GM21528 (cell line): ENCODE measurements at regions not wholly inside any gene's neighbourhood (a gene's known extent, or its start where the extent isn't known, plus 50 kb on each side); places are given as distances from the start of the nearest gene placed in this dataset.
"Not testable (repeated sequence)": the region's sequence is repeated elsewhere in the genome, so short reads cannot be mapped to it uniquely, and the experiment has no call there.

Source experiments
- ATAC-seq: cut with Tn5 transposase; IDR thresholded peaks from one replicate; pipeline ENCODE4 v1.9.1; 2021; ENCODE audit warnings: mild to moderate bottlenecking, moderate library complexity; ENCODE audit not compliant: unreplicated experiment, low FRiP score

DNA sequence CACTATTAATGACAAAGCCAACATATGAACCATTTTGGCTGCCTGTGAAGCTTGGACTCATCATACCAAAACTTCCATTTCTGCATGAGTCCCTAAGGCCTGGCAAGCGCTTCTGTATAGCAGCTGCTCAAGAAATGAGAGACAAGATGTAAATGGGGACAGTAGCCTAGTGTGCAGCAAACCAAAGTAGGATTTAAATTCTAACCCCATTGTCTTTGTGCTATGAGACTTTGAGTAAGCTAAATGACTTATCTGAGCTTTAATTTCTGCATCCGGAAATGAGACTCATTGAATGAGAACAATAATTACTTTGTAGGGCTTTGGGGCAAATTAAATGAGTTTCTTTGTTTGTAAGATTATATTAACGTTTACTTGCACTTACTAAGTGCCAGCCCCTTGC lies 536.4 kb upstream of the CDH7 start:
- ATAC-seq = no peak

DNA sequence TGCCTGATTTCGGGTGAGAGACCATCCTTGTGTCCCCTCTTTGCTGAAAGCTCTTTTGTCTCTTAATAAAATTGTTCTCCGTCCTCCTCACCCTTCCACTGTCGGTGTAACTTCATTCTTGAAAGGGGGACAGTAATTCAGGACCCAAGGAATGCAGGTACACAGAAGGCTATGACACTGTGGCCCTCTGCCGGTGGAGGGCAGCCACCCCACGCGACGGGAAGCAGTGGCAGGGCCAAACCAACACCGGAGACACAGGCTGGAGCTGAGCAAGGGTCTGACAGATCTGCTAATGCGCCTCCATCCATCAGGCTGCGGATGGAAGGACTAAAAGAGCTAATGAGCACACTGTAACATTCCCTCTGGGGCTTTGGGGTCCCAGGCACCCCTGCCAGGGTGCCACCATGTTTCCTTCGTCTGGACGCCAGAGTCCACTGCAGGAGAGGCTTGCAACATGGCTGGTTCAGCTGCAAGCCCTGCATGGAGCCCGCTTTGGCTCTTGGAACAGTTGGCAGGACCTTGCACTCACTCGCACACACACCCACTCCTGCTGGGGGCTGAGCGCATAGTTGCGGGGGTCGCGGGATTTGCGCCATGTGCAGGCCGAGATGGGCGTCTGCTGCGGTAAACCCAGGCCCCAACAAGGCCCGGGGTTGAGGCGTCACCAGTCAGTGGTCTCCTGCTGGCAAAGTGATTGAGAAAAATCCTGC lies 544.1 kb upstream of the CDH7 start:
- ATAC-seq = no peak

DNA sequence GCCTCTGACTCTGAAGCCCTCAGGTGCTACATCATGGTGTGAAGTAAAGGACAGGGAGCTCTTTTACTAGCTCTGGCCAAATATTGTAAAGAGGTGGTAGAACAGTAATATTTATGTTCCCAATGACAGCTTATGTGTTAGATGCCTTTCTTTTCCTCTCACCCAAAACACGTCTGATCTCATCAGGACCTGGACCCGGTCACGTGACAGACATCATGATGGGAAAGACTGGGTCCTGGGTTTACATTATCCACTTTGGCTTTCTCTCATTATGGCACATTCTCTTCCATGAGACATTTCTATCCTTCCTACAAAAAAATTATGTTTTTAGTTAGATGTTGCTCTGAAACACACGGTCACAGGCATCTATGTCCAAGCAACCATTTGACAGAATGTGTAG lies 548.7 kb upstream of the CDH7 start:
- no peak for ATAC-seq

DNA sequence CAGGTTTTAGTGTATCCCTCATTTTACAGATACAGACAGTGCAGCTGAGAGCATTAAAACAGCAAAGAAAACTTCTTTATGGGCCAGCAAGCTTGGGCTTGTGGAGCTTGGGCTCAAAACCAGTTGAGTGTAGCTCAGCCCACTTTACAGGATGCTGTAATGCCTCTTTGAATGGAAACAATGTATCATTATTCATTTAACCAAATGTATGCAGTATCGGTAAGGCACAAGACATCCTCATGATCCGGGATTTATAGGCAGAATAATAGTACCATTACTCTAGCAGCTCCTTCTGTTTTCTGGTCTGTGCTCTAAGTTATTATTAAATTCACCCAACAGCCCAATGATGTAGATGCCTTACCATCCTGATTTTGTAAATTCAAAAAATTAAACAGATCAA lies 575.1 kb upstream of the CDH7 start:
- no peak for ATAC-seq

DNA sequence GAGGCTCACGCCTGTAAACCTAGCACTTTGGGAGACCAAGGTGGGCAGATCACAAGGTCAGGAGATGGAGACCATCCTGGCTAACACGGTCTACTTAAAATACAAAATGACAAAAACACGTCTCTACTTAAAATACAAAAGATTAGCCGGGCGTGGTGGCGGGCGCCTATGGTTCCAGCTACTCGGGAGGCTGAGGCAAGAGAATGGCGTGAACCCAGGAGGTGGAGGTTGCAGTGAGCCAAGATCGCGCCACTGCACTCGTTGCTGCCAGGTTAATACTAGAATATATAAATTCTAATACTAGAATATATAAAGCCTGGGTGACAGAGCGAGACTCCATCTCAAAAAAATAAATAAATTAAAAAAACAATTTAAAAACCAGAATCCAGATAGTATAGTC lies 588.7 kb upstream of the CDH7 start:
- ATAC-seq = not testable (repeated sequence)

DNA sequence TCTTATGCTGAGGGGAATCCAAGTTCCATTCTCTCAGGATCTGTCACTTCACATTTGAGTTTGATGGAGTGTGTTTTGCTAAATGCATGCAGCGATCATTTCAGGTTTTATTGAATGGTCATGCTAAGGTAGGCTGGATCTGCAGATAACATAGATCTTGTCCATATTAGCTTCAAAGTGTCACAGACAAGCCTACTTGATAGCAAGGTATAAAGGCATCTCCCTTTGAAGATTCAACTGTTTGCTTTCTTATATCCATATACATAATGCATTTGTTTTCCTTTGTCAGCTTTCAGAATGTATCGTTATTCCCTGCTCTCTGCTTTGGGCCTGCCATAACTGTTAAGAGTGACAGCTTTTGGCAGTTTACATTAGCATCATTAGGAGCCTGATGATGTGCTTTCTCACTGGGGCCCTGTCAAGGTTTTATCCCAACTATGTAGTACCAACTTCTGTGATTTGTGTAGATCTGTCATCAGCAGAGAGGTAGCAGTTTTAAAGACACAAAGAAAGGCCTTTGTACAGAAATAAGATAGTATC lies 604.3 kb upstream of the CDH7 start:
- ATAC-seq = no peak

DNA sequence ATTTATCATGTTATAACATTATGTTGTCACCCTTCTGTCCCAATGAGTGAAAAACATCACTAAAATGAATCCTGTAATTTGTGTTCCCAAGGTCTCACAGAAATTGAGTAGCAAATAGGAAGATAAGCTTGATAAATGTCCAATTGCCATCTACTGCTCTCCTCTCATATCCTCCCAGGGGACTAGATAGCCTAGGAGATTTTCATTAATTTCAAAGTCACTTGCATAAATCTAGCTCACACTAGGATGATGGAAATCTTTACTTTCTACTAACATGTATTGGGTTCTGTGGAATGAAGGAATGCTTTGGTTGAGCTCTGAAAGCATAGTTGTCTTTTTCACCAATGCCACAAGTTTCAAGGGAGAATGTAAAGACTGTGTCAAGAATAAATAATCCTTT lies 605.5 kb upstream of the CDH7 start:
- ATAC-seq = no peak

DNA sequence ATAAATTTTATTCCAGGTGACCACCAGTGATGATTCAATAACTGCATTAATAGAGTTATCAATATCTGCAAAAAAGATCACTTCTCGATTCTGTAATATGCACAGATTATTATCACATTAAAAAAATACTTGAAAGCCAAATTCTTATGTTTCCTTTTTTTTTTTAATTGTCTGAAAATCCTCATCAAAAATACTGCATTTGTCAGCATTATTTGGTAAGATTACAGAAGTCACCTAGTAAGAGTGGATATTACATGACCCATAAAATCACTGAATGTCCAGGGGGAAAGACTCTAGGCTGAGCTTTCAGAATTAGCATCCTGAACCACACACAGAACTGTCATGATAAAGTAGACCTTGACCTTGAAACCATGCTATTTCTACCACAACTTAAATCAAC lies 617.2 kb upstream of the CDH7 start:
- no peak for ATAC-seq

DNA sequence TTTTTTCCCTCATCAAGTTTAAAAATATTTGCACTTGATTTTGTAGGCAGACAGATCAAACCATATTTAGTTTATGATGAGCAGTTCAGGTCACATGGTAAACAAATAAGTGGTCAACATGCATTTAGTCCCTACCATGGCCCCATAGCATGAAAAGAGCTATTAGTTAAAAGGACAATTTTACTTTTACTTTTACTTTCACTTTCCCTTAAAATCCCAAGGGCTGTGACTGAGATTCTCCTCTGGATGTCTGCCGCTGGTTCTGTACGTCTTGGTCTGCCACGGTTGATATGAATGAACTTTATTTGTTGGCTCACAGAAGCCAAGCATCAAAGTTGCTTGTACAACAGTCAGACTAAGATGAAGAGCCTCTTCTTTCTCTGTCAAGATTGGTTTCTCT lies 626.2 kb upstream of the CDH7 start:
- no peak for ATAC-seq

DNA sequence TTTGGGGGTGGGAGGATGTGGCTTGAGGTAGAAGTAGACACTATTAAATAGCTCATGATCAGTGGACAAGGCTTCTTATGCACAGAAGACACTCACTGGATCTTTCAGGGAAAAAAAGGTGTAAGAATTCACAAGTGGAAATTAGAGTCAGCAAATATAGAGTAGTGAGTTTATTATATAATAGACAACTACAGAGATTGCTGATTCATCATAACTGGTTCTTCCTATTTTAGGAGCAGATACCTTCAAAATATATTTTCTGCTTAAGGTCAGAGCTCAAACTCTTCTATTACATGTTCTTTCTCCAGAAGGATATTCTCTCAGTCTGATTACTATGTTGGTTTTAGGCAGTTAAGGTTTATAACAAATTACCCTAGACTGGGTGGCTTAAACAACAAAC lies 646.9 kb upstream of the CDH7 start:
- no peak for ATAC-seq

DNA sequence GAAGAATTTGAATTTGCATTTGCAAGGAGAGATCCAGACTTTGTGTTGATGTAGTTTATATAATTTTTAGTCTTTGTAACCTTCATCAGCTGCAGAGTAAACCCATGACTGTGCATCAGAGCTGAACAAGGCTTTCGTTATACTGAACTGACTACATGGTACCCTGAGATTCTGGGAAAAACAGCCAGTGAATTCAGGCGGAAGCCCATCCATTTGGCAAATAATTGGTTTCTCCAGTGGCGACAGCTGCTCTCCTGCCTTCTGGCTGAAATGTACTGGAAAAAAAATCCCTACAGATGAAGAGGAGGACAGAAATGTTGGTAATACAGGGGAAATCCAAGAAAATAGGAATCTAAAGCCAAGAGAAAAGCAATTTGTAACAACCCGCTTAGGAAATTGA lies 657.5 kb upstream of the CDH7 start:
- ATAC-seq = no peak

DNA sequence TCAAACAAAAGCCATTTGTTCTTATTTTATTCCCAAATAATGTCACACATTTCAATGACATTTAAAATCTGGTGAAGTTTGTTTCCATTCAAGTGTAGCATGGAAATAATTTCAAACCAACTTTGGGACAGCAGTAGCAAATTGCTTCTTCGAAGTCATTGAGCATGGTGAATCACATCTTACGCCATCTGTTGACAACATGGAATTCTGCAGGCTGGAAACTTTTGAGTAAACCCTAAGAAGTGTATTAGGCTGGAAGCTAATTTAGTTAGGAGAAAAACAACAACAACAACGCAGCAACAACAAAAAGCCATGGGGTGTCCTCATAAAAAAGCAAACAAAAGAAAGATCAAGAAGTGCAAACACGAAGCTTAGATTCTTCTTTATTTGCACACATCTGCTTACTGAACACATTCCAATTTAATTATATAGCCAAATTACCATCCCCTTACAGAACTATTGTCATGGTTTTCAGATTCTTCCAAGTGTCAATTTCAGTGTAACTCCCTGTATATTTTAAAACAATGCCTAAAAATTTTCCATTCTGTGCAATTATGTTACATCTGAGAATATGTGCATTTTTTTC lies 659.0 kb upstream of the CDH7 start:
- ATAC-seq = no peak

DNA sequence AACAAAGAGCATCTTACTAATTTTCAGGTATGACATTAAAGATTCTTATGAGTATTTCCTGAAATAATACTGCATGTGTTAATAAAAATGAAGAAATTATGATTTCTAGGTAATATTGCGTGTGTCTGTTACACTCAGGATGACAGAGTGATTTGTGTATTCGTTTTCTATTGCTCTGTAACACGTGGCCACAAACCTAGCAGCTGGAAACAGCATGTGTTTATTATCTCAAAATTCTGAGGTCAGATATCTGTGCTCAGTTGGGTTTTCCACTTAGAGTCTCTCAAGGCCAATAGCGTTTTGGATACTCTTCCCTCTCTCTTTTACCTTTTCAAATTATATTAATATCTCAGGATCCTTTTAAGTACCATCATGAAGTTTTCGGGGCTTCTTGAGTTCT lies 667.9 kb upstream of the CDH7 start:
- ATAC-seq = no peak

DNA sequence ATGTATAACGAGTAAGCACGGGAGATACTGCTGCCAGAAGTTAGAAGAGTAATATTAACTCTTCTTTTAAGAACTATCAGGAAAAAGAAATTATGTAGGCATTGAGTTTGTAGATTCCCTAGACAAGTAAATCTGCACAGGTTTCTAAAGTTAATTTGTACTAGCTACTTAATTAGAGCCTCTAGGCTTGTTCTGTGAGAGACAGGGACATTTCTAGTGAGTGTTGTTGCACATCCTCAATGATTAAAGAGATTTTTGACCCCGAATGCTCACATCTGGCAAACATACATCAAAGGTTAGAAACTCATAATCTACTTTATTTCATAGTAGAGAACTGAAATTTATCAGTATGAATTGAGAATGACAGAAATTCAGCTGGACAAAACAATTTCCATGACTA lies 669.0 kb upstream of the CDH7 start:
- no peak for ATAC-seq

DNA sequence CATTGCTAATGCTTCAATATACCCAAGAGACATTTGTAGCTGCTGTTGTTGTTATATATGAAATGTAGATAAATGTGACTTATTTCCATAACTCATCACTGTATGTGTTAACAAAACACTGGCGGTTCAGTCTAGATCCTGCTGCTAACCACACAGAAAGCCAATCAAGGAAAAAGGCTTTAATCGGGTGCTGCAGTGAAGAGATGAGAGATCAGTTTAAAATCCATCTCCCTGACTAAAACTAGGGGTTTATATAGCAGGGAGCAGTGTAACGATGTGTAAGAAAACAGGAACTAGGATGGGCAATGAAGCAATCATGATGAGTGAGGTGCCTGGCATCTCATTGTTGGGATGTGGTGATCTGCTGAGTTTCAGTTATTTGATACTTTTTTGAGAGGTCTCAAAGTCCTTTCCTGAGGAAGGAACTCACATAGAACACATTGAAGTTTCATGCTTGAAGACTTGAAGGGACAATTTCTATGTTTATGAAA lies 677.7 kb upstream of the CDH7 start:
- ATAC-seq = no peak

DNA sequence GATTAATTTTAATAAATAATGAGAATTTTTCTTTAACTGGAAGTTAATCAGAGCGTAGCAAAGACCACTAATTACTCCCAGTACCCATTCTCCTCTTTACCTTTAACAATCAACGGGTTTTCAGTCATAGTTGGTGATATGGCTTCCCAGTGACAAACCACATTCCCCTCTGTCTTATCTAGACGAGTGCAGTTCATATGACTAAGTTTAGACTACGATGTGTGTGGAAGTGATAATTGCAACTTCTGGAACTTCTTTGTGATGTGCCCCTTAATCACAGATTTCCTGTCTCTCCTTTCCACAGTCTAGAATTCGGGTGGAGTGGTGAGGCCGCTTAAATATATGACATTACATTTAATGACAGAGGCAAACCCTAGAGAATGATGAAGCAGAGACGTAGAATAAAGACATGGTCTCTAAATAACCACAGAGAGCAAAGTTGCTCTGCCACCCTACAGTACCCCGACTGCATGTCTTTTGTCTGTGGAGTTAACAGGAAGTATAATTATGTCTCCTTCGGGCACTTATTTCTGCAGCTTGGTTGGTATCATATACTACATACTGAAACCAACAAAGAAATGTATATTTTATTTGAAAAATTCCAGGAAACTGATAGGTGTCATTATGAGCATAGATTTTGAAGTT lies 693.3 kb upstream of the CDH7 start:
- no peak for ATAC-seq

DNA sequence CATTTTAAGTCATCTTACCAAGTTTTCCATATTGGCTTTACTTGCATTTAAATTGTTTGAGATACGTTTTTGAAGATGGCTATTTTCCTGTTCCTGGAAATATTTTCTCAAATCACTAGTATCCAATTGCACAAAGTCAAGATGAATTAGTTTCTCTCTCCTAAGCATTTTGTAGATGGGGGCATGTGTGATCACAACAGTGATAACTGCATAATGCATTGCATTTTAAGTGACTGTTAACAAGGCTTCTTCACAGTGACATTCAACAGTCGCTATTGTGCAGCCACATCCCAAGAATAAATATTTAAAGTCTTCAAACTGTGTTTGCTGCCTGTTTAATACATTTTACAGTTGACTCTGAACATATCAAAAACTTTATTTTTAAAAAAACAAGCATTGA lies 694.2 kb upstream of the CDH7 start:
- ATAC-seq = no peak

DNA sequence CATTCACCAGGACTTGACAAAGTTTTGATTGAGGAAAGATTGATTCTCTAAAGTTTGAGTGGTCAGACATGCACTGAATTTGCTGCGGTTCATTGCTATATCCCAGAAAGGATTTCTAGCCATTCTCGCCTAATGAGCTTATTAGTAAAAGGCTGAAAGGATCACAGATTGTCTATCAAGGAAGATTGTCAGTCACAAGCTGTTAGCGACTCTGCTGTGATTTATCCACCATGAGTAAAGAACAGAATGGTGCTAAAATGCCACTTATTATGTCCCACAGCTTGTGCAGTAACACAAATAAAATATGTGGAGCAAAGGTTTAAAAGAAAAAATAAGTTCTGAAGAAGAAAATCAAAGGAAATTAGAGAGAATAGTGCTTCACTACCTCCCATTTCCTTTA lies 701.2 kb upstream of the CDH7 start:
- ATAC-seq = no peak

DNA sequence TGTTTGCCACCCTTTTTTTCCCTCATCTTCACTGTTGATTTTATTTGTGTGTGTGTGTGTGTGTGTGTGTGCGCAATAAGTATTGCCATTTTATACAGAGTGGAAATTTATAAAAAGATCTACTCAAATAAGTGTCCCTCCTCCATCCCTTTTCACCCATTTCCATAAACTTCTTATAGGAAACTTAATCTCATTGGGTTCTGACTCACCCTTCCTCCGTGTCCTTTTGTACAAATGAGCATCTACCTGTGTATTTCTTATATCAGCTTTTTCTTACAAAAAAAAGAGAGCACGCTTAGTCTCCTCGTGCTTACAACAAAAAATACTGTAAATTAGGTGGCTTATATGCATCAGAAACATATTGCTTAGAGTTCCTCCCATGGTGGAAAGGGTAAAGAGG lies 711.2 kb upstream of the CDH7 start:
- ATAC-seq = no peak

DNA sequence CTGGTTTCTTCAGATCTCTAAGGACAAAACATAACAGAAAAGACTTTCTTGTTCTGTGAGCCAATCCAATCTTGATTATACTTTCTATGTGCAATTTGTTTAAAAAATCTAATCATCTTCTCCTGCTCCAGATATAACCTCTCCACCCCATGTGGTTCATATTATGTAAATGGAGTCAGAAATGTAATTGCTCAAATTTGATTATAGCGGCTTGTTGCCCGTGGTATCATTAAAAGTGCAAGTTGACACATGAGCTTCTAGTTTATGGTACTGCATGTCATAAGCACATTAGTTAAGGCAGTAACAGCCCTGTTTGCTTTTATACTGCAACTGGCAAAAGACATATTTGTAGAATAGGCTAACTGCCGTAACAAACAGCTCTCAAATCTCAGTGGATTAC lies 715.1 kb upstream of the CDH7 start:
- no peak for ATAC-seq

DNA sequence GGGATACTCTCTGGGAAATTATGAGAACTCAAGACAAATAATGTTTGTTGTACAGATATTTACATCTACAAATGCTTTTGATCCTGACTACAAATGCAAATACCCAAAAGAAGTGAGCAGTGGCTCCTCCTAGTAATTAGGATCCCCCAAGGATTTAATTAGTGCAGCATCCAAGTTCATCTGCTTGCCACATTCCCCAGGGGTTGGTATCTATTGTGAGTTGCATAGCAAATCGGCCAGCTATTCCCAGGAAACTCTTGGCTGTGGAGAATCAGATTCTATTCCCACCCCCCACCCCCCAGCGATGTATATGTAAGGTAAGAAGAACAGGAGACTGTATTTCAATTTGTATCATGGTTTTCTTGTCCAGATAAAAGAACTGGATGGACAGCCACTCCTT lies 725.1 kb upstream of the CDH7 start:
- no peak for ATAC-seq

DNA sequence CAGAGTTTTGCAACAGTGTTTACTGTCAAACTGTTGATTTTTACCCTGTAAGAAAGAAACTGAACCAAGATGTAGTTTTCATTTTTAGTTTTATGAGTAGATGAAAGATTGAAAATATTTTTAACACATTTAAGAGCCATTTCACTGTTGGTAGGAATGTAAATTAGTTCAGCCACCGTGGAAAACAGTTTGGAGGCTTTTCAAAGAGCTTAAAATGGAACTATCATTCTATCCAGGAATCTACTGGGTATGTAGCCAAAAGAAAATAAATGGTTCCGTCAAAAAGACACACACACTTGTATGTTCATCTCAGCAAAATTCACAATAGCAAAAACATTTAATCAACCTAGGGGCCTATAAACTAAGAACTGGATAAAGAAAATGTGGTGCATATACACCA lies 729.8 kb upstream of the CDH7 start:
- no peak for ATAC-seq
